SK-N-SH (cell line): ENCODE measurements at regions not wholly inside any gene's neighbourhood (a gene's known extent, or its start where the extent isn't known, plus 50 kb on each side); places are given as distances from the start of the nearest gene placed in this dataset.

ENCODE experiments used
- CTCF ChIP-seq: fragments of 200-600 bp; sonication (generic); IDR thresholded peaks from 2 replicates; pipeline ENCODE4 v1.6.1; 2017; ENCODE audit warnings: antibody characterized with exemption, mild to moderate bottlenecking, moderate library complexity
- EP300 ChIP-seq, 2 experiments: IDR thresholded peaks; 2 replicates each; pipeline versions ENCODE4 v1.4.0 to v1.6.1; 2012; ENCODE audit warnings: borderline replicate concordance in 1 of 2, low read depth in 1 of 2, low read length in 1 of 2
- EZH2phosphoT487 ChIP-seq: fragments of 200-600 bp; sonication (generic); IDR thresholded peaks from 2 replicates; pipeline ENCODE4 v1.6.1; 2017; ENCODE audit warnings: low read depth, mixed run types, mild to moderate bottlenecking, antibody characterized with exemption, moderate library complexity, borderline replicate concordance
- GABPA ChIP-seq: IDR thresholded peaks from 2 replicates; pipeline ENCODE4 v1.4.0; 2012; ENCODE audit warnings: low read depth, mild to moderate bottlenecking
- JUND ChIP-seq: IDR thresholded peaks from 2 replicates; pipeline ENCODE4 v1.4.0; 2012
- MAX ChIP-seq: IDR thresholded peaks from 2 replicates; pipeline ENCODE4 v1.4.0; 2012; ENCODE audit warnings: low read depth
- POLR2AphosphoS5 ChIP-seq: IDR thresholded peaks from 2 replicates; pipeline ENCODE4 v1.6.1; 2012; ENCODE audit warnings: low read depth, low read length
- RAD21 ChIP-seq: IDR thresholded peaks from 2 replicates; pipeline ENCODE4 v1.6.1; 2012; ENCODE audit warnings: mild to moderate bottlenecking, low read length
- SIN3A ChIP-seq: IDR thresholded peaks from 2 replicates; pipeline ENCODE4 v1.6.1; 2012; ENCODE audit warnings: low read depth, mild to moderate bottlenecking, low read length, moderate library complexity, borderline replicate concordance
- SMC3 ChIP-seq: IDR thresholded peaks from 2 replicates; pipeline ENCODE4 v1.6.1; 2012; ENCODE audit warnings: low read depth, low read length, improper control_type of control experiment
- TCF12 ChIP-seq: IDR thresholded peaks from 2 replicates; pipeline ENCODE4 v1.4.0; 2012
- USF2 ChIP-seq: fragments of 150-350 bp; IDR thresholded peaks from 2 replicates; pipeline ENCODE4 v1.6.1; 2017; ENCODE audit warnings: antibody characterized with exemption, low read length, low read depth, borderline replicate concordance

GRCh38 chr4:160485071-160485687 is 1382.3 kb downstream of the RAPGEF2 start:
- no peak for TF ChIP-seq USF2
- no peak for TF ChIP-seq CTCF
- TF ChIP-seq JUND: no peak
- TF ChIP-seq MAX: no peak
- no peak for TF ChIP-seq POLR2AphosphoS5
- TF ChIP-seq TCF12: no peak
- TF ChIP-seq SIN3A: no peak
- no peak for TF ChIP-seq RAD21
- no peak for TF ChIP-seq EP300 (IDR thresholded peaks at IDR 0.05; ENCODE audit: borderline replicate concordance in 1 of 2, low read depth in 1 of 2, low read length in 1 of 2)
- TF ChIP-seq SMC3: no peak
- no peak for TF ChIP-seq GABPA
- no peak for TF ChIP-seq EZH2phosphoT487
